GM10266 (cell line): ENCODE measurements at regions not wholly inside any gene's neighbourhood (a gene's known extent, or its start where the extent isn't known, plus 50 kb on each side); places are given as distances from the start of the nearest gene placed in this dataset.

Experiments used
- DNase-seq: peaks from one replicate; pipeline ENCODE4 v3.0.0; 2012; ENCODE audit errors: extremely low spot score
- TF ChIP-seq, protein P1 (sequence below): IDR thresholded peaks from 2 replicates; pipeline ENCODE4 v1.5.1; 2012; ENCODE audit warnings: mild to moderate bottlenecking, low read depth; ENCODE audit not compliant: control insufficient read depth, insufficient read depth; ENCODE audit errors: missing control alignments

DNA sequence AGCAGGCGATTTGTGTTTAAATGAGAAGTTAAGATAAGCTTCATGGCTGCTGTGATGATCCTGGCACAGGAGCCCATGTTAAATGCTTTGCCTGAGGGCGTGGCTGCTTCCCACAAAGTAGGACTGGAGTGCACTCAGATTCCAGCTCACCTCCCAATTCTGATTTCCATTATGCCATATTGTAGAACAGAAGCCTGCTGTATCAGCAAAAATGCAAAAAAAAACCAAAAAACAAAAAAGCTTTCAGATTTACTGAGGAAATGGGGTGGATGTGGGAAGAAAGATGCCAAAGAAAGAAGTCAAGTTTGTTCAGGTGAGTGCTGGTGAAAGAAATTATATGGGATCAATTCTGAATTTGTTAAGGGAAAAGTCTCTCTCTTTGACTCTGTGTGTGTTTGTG lies 610.4 kb upstream of the NETO1 start:
- DNase-seq, result no peak
- TF ChIP-seq, protein P1, sequence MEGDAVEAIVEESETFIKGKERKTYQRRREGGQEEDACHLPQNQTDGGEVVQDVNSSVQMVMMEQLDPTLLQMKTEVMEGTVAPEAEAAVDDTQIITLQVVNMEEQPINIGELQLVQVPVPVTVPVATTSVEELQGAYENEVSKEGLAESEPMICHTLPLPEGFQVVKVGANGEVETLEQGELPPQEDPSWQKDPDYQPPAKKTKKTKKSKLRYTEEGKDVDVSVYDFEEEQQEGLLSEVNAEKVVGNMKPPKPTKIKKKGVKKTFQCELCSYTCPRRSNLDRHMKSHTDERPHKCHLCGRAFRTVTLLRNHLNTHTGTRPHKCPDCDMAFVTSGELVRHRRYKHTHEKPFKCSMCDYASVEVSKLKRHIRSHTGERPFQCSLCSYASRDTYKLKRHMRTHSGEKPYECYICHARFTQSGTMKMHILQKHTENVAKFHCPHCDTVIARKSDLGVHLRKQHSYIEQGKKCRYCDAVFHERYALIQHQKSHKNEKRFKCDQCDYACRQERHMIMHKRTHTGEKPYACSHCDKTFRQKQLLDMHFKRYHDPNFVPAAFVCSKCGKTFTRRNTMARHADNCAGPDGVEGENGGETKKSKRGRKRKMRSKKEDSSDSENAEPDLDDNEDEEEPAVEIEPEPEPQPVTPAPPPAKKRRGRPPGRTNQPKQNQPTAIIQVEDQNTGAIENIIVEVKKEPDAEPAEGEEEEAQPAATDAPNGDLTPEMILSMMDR, result no peak

GRCh38 chr18:73476031-73476430 lies 608.2 kb upstream of the NETO1 start:
- no peak for DNase-seq
- TF ChIP-seq, protein P1, result no peak

GRCh38 chr18:73462092-73462491 lies 594.3 kb upstream of the NETO1 start:
- DNase-seq, result no peak
- TF ChIP-seq, protein P1, result no peak

DNA sequence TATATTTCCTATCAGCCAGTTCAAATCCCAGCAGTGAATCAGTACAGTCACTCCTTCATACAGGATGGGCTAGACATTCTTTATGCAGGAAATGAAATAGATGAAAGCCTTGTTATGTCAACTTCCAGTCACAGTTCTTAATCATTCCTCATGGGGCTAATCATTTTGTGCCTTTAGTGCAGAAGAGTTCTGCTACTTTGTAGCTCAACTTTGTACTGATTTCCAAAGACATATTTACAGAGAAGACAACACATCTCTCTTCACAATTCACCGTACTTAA lies 593.9 kb upstream of the NETO1 start:
- TF ChIP-seq, protein P1, result no peak
- no peak for DNase-seq

DNA sequence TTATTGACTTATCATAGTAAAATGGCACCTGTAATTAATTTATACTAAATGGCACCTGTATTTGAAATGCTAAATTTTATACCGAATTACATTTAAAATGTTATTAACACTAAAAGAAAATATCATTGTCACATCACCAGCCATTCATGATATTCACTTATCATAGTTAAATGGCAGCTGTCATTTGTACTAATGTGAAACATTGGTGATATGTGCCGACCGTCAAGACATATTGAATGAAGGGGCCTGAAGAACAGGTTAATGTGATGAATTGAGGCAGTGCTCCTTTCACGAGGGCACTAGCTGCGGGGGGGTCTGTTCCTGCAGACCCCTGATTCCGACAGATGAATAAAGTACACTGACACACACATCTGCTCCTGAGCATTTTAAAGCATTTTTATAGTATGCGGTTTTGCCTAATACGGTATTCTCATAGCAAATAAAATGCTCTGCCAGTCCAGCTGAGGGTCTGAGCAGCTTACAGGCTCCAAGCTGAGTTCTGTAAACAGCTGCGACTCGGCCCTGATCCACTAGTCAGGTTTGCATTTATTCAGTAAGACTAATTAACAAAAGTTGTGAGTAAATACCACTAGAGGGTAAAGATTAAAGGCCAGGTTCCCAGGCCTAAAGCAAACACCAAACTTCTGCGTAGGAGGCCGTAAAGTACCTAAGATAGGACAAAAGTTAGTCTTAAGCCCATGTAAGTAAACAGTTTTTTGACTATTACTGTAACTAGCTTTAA lies 593.4 kb upstream of the NETO1 start:
- TF ChIP-seq, protein P1, result no peak
- DNase-seq, result no peak

DNA sequence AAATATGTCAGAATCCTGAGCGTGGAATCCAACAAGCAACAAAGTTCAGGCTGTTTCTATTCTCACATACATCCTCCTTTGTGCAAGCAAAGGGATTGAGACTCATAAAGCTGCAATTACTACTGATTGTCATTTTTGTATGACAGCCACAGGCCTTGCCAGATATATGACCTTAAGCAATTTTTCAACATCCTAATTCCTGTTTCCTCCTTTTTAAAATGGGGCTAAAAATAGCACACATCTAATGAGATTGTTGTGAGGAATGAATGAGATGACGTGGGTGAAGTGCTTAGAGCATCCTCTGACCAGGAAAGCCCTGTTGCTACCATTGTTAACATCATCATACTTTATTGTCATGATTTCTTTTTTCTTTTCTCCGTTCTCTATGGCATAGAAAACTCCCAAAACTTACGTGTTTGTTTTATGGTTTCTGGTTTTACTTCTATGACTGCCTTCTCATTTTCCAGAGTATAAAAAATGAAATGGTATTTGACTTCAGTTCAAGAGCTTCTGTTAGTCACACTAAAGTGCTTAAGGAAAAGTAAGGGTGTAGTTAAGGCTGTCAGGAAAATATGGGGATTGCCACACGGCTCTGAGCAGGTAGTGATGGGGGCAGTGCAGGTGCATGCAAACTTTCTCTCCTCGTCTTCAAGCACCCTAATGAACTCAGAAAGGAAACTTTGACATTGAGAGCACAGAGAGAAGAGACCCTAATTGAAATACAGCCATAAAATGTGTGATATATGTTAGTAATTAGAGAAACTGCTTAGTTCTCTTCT lies 590.6 kb upstream of the NETO1 start:
- DNase-seq, result no peak
- TF ChIP-seq, protein P1, result no peak

DNA sequence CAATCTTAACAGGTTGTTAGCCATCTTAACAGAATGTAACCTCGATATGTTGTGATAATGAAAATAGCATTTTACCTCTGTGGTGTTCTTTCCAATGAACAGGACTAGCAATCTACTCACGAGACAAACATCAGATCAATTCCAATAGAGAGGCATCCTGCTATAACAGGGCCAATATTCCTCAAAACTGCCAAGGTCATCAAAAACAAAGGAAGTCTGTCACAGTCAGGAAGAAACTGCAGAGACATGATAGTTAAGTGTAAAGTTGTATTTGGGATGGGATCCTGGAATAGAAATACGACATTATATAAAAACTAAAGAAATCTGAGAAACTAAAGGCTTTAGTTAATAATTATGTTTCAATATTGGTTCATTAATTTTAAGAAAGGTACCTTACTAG lies 588.9 kb upstream of the NETO1 start:
- TF ChIP-seq, protein P1, result no peak

More for the DNA sequence above, 588.9 kb upstream of the NETO1 start:
- DNase-seq, result no peak
